NOMO-1 treated with DMSO at 0.1 percent for 48 hours (cell line): ENCODE measurements at regions not wholly inside any gene's neighbourhood (a gene's known extent, or its start where the extent isn't known, plus 50 kb on each side); places are given as distances from the start of the nearest gene placed in this dataset.

Experiments used
- DNase-seq: peaks from one replicate; lab custom pipeline; 2025; ENCODE audit not compliant: unreplicated experiment; lab: John Stamatoyannopoulos, UW

GRCh38 chr2:145314119-145314633 is 794.3 kb upstream of the ZEB2 start:
- DNase-seq, result no peak

- DNase-seq, result no peak
Measured at GRCh38 chr2:145305889-145306288, 786.0 kb upstream of the ZEB2 start.

DNA sequence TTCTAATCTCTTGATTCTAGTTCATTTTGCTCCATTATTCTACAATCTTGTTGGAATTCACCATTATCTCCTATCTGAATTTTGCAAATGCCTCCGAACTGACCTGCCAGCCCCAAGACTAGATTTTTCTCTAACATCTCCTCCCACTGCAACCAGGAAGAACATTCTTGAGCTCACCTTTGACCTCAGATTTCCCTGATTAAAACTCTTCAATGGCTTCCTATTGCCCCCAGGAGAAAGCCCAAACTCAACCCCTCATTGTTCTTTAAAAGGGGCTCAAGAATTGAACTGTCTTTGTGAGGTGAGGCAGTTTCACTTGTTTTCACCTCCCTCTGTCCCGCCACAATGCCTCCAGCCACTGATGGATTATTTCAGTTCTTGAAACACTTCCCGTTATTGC is 784.6 kb upstream of the ZEB2 start:
- no peak for DNase-seq

- no peak for DNase-seq
Measured at GRCh38 chr2:145303536-145303935, 783.6 kb upstream of the ZEB2 start.

GRCh38 chr2:145302886-145303285 is 783.0 kb upstream of the ZEB2 start:
- no peak for DNase-seq

GRCh38 chr2:145302451-145302850 is 782.5 kb upstream of the ZEB2 start:
- DNase-seq, result no peak

DNA sequence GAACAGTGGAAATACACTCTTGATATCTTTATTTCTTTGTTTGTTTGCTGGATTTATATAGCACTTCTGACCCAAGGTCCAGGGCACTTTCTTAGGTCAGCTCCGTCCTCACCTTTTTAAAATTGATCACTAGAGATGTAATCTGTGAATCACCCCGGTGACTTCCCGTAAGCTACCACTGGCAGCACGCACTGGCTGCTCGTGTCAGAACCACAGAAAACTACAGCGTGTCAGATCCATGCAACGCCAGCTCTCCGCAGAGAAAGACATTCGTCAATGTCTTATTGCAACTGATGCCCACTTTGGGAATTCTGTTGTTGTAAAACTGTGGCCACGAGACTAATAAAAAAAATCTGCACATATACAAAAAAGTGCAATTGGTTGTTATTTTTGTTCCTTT is 779.4 kb upstream of the ZEB2 start:
- no peak for DNase-seq

- no peak for DNase-seq
Measured at GRCh38 chr2:145292166-145292565, 772.2 kb upstream of the ZEB2 start.

GRCh38 chr2:145290986-145291385 is 771.1 kb upstream of the ZEB2 start:
- no peak for DNase-seq

- no peak for DNase-seq
Measured at GRCh38 chr2:145289946-145290345, 770.0 kb upstream of the ZEB2 start.

- DNase-seq, result no peak
Measured at GRCh38 chr2:145288650-145289496, 769.0 kb upstream of the ZEB2 start.

DNA sequence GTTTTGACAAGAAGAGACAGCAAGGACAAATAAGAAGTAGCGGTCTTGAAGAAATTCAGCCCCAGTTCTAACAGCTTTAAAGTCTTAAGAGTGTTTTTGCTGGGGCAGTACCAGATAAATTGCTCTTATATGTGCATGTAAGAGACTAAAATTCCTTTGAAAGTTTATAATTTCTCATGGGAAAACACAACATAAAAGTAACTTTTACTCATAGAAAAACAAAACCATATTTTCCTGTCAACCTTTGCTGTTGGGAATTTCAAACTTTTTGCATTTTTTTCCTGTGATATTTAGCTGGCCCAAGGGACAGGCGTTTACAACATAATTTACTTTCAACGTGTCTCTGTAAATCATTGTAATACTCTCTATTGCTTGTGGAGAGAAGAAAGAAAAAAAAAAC is 767.8 kb upstream of the ZEB2 start:
- DNase-seq, result no peak

DNA sequence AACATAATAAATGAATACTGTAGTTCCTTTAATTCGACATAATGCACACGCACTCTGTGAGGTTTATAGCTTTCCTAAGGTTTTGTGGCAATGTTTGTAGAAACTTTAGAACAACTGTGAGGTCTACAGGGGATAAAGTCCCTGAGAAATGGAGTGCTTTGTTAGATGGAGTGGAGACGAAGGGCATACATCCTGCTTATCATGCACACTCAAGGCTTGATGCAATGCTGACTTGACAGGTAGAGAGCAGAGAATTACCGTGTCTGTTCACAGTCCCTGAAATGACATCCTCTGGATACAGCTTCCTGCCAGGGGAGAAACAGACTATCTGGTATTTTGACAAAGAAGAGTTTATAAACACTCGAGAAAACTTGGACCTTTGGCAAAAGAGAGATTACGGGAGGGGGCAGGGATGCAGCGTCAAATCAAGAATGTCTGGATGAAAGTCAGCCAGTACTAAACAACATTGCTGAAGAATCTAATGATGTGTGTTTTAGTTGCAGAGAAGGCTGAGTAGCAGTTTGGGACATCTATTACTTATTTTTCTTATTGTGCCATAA is 766.9 kb upstream of the ZEB2 start:
- DNase-seq, result no peak

- no peak for DNase-seq
Measured at GRCh38 chr2:145284551-145284950, 764.6 kb upstream of the ZEB2 start.

DNA sequence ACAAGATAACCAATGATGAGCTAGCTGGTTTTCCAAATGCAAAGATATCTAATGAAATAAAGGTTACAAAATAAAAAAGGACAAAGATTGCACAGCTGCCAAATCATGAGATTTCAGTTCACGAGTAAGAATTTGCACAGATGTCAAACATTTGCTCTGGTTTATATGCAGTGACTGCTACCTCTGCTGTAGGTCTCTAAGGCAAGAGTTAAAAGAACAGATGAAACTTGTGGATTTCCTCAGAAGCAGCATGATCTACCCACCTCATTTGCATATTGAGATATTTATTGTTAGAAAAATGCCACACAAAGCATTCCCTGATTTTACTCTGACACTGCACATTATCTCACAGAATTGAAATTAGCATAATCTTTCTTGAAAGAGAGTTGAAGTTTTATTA is 763.2 kb upstream of the ZEB2 start:
- DNase-seq, result no peak

DNA sequence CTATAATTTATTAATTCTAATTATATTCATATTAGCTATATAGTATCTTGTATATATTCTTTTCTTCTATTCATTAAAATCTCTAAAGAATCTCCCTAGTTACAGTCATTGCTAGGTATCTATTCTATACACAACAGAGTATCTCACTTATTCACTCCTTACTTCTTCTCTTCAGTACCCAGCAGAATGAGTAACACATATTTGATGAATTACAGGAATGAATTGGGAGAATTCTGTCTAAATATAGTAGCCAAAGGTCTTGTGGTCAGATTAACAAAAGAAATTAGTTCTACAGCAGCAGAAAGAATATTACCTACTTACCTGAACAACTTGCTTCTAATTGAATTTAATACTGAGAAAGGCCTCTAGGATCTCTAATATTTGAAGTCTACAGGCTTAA is 758.0 kb upstream of the ZEB2 start:
- DNase-seq, result no peak

DNA sequence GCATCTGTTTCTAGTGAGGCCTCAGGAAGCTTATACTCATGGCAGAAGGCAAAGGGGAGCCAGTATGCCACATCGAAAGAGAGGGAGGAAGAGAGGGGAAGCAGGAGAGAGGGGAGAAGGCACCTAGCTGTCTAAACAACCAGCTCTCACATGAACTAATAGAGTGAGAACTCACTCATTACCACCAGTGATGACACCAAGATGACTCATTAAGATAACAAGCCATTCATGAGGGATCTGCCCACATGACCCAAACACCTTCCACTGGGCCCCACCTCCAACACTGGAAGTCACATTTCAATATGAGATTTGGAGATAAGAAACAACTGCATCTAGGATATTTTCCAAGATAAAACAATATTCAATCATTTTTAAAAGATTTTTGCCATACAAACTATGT is 753.9 kb upstream of the ZEB2 start:
- no peak for DNase-seq

GRCh38 chr2:145268931-145269330 is 749.0 kb upstream of the ZEB2 start:
- DNase-seq, result peak; percentile 36

GRCh38 chr2:145267451-145267850 is 747.5 kb upstream of the ZEB2 start:
- DNase-seq, result no peak

DNA sequence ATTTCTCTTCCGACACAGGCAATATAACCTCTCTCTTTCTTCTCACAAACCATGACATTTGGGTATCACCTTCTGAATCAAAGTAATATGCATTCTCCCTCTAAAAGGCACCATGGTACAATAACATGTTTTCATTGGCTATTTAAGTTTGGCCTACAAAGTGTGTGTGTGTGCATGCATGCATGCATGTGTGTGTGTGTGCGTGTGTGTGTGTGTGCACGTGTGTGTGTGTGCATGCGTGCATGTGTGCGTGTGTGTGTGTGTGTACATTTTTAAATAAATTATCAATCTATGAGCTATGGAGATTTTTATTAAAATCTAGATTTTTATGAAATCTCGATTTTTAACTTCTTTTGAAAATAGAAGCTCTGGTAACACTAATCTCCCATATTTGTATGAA is 745.3 kb upstream of the ZEB2 start:
- DNase-seq, result no peak

GRCh38 chr2:145260674-145261073 is 740.8 kb upstream of the ZEB2 start:
- DNase-seq, result no peak

GRCh38 chr2:145260081-145260480 is 740.2 kb upstream of the ZEB2 start:
- no peak for DNase-seq
